NCI-H2029 treated with DMSO at 0.1 percent for 48 hours (cell line): ENCODE measurements at regions not wholly inside any gene's neighbourhood (a gene's known extent, or its start where the extent isn't known, plus 50 kb on each side); places are given as distances from the start of the nearest gene placed in this dataset.

Experiments
- DNase-seq: peaks from one replicate; lab custom pipeline; 2025; lab: John Stamatoyannopoulos, UW

DNA sequence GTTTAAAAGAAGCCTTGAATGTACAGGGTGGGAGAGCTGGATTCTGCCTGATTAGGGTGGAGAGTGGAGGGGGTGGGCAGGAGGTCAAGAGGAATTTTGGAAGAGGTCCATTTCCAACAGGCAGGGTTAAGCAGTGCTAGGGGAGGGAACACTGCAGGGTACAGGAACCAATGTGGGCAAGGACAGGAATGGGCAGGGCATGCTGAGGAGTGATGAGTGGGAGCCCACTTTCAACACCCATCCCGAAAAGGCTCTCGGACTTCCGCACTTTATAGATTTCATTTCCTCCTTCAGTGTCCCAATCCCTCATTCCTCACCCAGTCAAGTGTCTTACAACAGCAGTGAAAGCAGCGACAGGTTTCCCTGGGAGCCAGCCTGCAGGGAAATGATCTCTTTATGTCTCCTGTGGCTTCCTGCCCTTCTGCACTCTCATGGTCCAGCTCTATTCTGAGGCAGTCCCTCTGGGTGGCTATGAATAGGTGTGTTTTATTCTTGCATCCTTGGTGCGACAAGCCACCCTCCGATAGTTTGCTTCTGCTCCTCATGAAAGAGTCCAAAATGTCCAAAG lies 50.5 kb upstream of the ZNF507 start:
- DNase-seq, result no peak
